ENCODE measurements at regions not wholly inside any gene's neighbourhood (a gene's known extent, or its start where the extent isn't known, plus 50 kb on each side); places are given as distances from the start of the nearest gene placed in this dataset.

DNA sequence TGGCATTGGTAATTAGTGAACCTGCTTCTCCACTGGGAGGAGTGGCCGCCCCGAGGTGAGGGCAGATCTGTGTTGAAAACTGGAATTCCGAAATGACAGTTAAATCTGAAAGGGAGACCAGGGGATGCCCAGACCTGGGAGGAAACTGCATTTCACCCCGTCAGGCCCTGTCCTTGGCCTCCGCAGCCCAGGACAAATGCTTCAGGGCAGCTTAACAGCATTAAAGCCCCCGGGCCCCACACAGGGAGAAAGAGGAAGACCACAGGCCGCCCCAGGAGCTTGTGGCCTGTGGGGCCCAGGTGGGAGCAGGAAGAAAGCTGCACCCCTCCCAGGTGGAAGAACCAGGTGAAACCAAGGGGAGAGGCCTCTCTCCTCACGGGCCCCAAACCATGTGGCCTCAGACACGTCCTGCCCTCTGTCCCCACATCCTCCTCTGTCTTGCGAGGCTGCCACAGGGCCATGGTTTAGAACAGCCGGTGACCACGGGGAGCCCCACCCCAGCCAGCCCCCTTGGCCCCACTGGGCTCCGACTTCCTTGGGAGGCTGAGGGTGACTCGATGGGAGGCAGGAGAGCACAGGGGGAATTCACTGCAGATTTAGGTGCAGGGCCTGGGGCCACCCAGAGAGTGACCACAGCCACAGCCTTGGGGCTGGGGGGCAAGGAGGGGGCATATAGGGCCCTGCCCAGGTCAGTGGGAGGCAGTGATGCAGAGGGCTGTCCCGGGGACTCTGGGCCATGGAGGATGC, 265.4 kb downstream of the ADGRD1 start:
- TF ChIP-seq NFRKB (IDR thresholded peaks at IDR 0.05) (no peak), ELF4 (IDR thresholded peaks at IDR 0.05) (no peak), SP1 (IDR thresholded peaks at IDR 0.05) (no peak), FOXM1 (IDR thresholded peaks at IDR 0.05; ENCODE audit: borderline replicate concordance) (no peak)
